ENCODE measurements at regions not wholly inside any gene's neighbourhood (a gene's known extent, or its start where the extent isn't known, plus 50 kb on each side); places are given as distances from the start of the nearest gene placed in this dataset.
A peak's percentile ranks its signal among the peaks of the same experiment; 100 is the strongest.

DNA sequence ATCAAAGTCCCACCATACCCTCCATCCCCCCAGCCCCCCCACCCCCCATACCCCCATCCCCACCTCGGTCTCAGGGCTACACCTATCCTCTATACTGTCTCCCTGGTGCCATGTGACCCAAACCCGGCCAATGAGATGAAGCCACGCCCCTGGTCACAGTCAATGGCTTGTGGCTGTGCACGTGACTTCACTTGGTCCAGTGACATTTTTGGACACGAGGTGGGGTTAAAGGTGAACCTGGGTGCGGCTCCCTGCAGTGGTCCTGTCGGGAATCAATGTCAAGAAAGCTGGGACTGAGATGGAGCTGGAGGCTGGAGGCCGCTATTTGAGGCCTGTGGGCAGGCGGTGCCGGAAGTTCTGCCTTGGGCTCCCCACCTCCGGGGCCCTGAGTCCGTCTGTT lies 100.7 kb upstream of the MAP1LC3B2 start:
- Histone ChIP-seq H3K79me2 (ENCODE audit: low read length) (no peaks in the 10 kb centered on the region), H4K20me1 (ENCODE audit: insufficient read depth, low read length) (no peaks in the 10 kb centered on the region), H3K36me3 (replicated peaks; ENCODE audit: low read depth, low read length) (no peaks in the 10 kb centered on the region), H3K4me1 (ENCODE audit: low read length) (peaks cover 57% of the 10 kb centered on the region), H3K9me3 (ENCODE audit: insufficient read depth, low read length) (no peaks in the 10 kb centered on the region), H3K4me2 (ENCODE audit: low read length) (peak overlapping the region; percentile 83), H3K27ac (ENCODE audit: low read length) (peak overlapping the region; percentile 63), H2AFZ (ENCODE audit: low read depth, low read length) (peak overlapping the region; percentile 83), H3K27me3 (ENCODE audit: low read depth, low read length) (peaks cover 18% of the 10 kb centered on the region), H3K9ac (ENCODE audit: low read length) (peak overlapping the region; percentile 50; the same call in 1 of the 2 replicates), H3K4me3 (ENCODE audit: low read length) (peak overlapping the region; percentile 67)
- no peak for TF ChIP-seq EZH2phosphoT487 (IDR thresholded peaks at IDR 0.05; ENCODE audit: low read depth)
- TF ChIP-seq, protein P1, sequence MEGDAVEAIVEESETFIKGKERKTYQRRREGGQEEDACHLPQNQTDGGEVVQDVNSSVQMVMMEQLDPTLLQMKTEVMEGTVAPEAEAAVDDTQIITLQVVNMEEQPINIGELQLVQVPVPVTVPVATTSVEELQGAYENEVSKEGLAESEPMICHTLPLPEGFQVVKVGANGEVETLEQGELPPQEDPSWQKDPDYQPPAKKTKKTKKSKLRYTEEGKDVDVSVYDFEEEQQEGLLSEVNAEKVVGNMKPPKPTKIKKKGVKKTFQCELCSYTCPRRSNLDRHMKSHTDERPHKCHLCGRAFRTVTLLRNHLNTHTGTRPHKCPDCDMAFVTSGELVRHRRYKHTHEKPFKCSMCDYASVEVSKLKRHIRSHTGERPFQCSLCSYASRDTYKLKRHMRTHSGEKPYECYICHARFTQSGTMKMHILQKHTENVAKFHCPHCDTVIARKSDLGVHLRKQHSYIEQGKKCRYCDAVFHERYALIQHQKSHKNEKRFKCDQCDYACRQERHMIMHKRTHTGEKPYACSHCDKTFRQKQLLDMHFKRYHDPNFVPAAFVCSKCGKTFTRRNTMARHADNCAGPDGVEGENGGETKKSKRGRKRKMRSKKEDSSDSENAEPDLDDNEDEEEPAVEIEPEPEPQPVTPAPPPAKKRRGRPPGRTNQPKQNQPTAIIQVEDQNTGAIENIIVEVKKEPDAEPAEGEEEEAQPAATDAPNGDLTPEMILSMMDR (IDR thresholded peaks at IDR 0.05; ENCODE audit: low read depth, low read length): no peak

DNA sequence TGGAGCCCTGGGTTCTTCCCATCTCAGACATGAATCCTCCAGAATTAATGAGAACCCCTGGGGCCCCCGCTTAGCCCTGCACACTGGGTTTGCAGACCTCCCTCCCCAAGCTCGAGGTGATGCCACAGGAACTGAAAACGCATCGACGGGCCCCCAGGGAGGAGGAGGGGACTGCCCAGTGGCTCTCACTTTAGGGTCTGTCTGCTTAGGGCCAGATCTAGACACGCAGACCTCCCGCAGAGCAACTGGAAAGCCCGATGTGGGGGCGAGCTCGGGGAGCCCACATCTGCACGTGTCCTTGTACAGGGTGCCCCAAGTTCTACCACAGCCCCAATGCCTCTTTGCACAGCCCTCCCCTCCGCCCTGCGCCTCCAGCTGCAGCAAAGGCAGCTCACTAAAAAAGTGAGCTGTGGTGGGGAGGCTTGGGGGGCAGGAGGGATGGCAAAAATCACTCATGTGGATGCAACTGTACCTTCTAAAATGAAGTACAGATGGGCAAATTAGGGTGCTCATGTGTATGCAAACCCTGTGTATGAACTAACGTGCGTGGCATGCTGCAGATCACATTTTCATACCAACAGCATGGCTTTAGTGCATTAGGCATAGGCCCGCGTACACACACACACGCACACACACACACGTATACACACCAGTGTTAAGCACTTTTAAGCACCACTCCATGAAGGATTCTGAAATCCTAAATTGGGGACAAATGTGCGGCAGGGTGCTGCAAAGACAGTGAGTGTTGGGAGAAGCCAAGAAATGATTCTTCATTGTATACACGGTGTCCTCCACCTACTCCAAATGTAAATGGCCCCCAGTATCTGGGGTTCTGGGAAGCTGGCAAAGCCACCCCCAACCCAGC lies 99.9 kb upstream of the MAP1LC3B2 start:
- H4K20me1 ChIP-seq (ENCODE audit: insufficient read depth, low read length): no peaks in the 10 kb centered on the region
- no peaks in the 10 kb centered on the region for H3K9me3 ChIP-seq (ENCODE audit: insufficient read depth, low read length)
- peak overlapping the region; percentile 63 for H3K27ac ChIP-seq (ENCODE audit: low read length)
- no peaks in the 10 kb centered on the region for H3K36me3 ChIP-seq (replicated peaks; ENCODE audit: low read depth, low read length)
- H3K79me2 ChIP-seq (ENCODE audit: low read length): no peaks in the 10 kb centered on the region
- TF ChIP-seq, protein P1 (IDR thresholded peaks at IDR 0.05; ENCODE audit: low read depth, low read length): no peak
- TF ChIP-seq EZH2phosphoT487 (IDR thresholded peaks at IDR 0.05; ENCODE audit: low read depth): no peak
- peak overlapping the region; percentile 67 for H3K4me3 ChIP-seq (ENCODE audit: low read length)
- peaks cover 19% of the 10 kb centered on the region for H3K27me3 ChIP-seq (ENCODE audit: low read depth, low read length)
- H3K4me2 ChIP-seq (ENCODE audit: low read length): peak overlapping the region; percentile 83
- peak overlapping the region; percentile 50; the same call in 1 of the 2 replicates for H3K9ac ChIP-seq (ENCODE audit: low read length)
- peak overlapping the region; percentile 83 for H2AFZ ChIP-seq (ENCODE audit: low read depth, low read length)
- H3K4me1 ChIP-seq (ENCODE audit: low read length): peaks cover 52% of the 10 kb centered on the region

DNA sequence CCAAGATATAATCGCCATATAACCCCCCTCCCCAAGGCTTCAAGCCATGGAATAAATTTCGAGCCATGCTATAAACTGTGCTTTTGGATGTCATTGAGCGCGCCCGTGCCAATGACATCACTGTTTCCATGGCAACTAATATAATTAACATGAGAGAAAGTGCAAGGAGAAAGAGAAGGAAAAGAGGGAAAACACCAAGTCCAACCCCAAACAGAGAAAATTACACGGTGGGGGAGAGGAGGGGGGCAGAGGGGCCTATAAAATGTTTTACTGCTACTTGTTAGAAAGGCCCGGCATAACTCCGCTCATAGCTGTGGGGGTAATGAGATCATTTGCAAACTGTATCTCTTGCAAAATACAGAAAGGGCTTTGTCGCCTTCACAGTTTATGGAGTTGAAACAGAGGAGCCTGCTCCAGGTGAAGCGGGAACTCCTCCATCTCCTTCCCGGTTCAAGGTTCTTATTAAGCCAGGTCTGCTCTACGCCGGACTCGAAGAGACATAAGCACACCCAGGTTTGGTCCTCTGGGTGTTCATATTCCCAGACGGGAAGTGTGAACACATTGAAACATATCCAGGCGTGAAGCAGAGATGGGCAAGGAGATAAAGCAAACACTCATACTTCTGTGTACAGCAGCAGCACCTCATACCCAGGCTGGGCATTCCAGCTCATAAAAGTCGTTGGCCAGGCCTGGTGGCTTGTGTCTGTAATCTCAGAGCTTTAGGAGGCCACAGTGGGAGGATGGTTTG lies 99.1 kb upstream of the MAP1LC3B2 start:
- Histone ChIP-seq H3K9me3 (ENCODE audit: insufficient read depth, low read length) (no peaks in the 10 kb centered on the region), H3K9ac (ENCODE audit: low read length) (0 out of 2 replicates have a peak overlapping the region, but pooled peaks have one; percentile 50), H3K36me3 (replicated peaks; ENCODE audit: low read depth, low read length) (no peaks in the 10 kb centered on the region), H3K27ac (ENCODE audit: low read length) (peak overlapping the region; percentile 63; the same call in 1 of the 2 replicates), H2AFZ (ENCODE audit: low read depth, low read length) (no peak overlapping the region), H4K20me1 (ENCODE audit: insufficient read depth, low read length) (no peaks in the 10 kb centered on the region), H3K4me3 (ENCODE audit: low read length) (no peak overlapping the region), H3K4me2 (ENCODE audit: low read length) (peak overlapping the region; percentile 83; the same call in 1 of the 2 replicates), H3K79me2 (ENCODE audit: low read length) (no peaks in the 10 kb centered on the region), H3K4me1 (ENCODE audit: low read length) (peaks cover 43% of the 10 kb centered on the region), H3K27me3 (ENCODE audit: low read depth, low read length) (peaks cover 23% of the 10 kb centered on the region)
- TF ChIP-seq, protein P1 (IDR thresholded peaks at IDR 0.05; ENCODE audit: low read depth, low read length): no peak
- no peak for TF ChIP-seq EZH2phosphoT487 (IDR thresholded peaks at IDR 0.05; ENCODE audit: low read depth)

DNA sequence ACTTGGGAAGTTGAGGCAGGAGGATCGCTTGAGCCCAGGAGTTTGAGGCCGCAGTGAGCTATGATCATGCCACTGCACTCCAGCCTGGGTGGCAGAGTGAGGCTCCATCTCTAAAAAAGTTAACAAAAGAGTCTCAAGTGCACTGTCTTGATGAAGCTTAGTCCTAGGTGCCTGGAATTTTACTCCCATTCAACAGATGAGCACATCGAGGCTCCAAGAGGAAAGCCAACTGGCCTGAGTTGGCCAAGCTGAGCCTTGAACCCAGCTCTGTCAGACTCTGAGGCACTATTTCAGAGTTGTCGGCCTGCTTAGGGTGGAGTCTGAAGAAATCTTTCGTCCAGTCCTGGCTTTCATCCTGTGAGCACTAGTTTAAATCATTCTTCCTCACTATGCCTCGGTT lies 98.1 kb upstream of the MAP1LC3B2 start:
- Histone ChIP-seq H2AFZ (ENCODE audit: low read depth, low read length) (no peak overlapping the region), H3K36me3 (replicated peaks; ENCODE audit: low read depth, low read length) (no peaks in the 10 kb centered on the region), H4K20me1 (ENCODE audit: insufficient read depth, low read length) (no peaks in the 10 kb centered on the region), H3K4me3 (ENCODE audit: low read length) (no peak overlapping the region), H3K79me2 (ENCODE audit: low read length) (no peaks in the 10 kb centered on the region), H3K27ac (ENCODE audit: low read length) (no peak overlapping the region), H3K9me3 (ENCODE audit: insufficient read depth, low read length) (no peaks in the 10 kb centered on the region), H3K4me2 (ENCODE audit: low read length) (no peak overlapping the region), H3K27me3 (ENCODE audit: low read depth, low read length) (peaks cover 19% of the 10 kb centered on the region), H3K9ac (ENCODE audit: low read length) (no peak overlapping the region), H3K4me1 (ENCODE audit: low read length) (peaks cover 36% of the 10 kb centered on the region)
- TF ChIP-seq EZH2phosphoT487 (IDR thresholded peaks at IDR 0.05; ENCODE audit: low read depth): no peak
- TF ChIP-seq, protein P1 (IDR thresholded peaks at IDR 0.05; ENCODE audit: low read depth, low read length): no peak

Measured in OCI-LY3 (cell line).